Smooth muscle cell (in vitro differentiated cells): ENCODE measurements at regions not wholly inside any gene's neighbourhood (a gene's known extent, or its start where the extent isn't known, plus 50 kb on each side); places are given as distances from the start of the nearest gene placed in this dataset.

Experiments used
- DNase-seq: peaks from one replicate; lab custom pipeline; 2025; ENCODE audit not compliant: unreplicated experiment; lab: John Stamatoyannopoulos, UW
- H2AFZ ChIP-seq: fragments of 200-600 bp; sonication (generic); 2 replicates; pipeline ENCODE4 v1.6.0; 2016; ENCODE audit warnings: antibody characterized with exemption, low read depth, mild to moderate bottlenecking
- H3F3A ChIP-seq: fragments of 200-600 bp; sonication (generic); 2 replicates; pipeline ENCODE4 v1.6.0; 2017; ENCODE audit warnings: antibody characterized with exemption, low read depth
- H3K27ac ChIP-seq: fragments of 200-600 bp; sonication (generic); 2 replicates; pipeline ENCODE4 v1.5.1; 2016; ENCODE audit warnings: low read depth, mild to moderate bottlenecking
- H3K27me3 ChIP-seq: fragments of 200-600 bp; sonication (generic); 2 replicates; pipeline ENCODE4 v1.6.1; 2016; ENCODE audit warnings: low read depth, mild to moderate bottlenecking
- H3K36me3 ChIP-seq: fragments of 200-600 bp; sonication (generic); 2 replicates; pipeline ENCODE4 v1.5.1; 2016; ENCODE audit warnings: low read depth
- H3K4me1 ChIP-seq: fragments of 200-600 bp; sonication (generic); 2 replicates; pipeline ENCODE4 v1.5.1; 2016; ENCODE audit warnings: low read depth
- H3K4me2 ChIP-seq: fragments of 200-600 bp; sonication (generic); 2 replicates; pipeline ENCODE4 v1.6.0; 2016; ENCODE audit warnings: mild to moderate bottlenecking
- H3K4me3 ChIP-seq: fragments of 200-600 bp; sonication (generic); 2 replicates; pipeline ENCODE4 v1.5.1; 2016; ENCODE audit warnings: mild to moderate bottlenecking
- H3K79me2 ChIP-seq: fragments of 200-600 bp; sonication (generic); 2 replicates; pipeline ENCODE4 v1.6.0; 2016; ENCODE audit warnings: low read depth, mild to moderate bottlenecking
- H3K9ac ChIP-seq: fragments of 200-600 bp; sonication (generic); 2 replicates; pipeline ENCODE4 v1.6.0; 2016; ENCODE audit warnings: low read depth
- H3K9me3 ChIP-seq: fragments of 200-600 bp; sonication (generic); replicated peaks from 2 replicates; pipeline ENCODE4 v1.5.1; 2016; ENCODE audit warnings: low read depth
- H4K20me1 ChIP-seq: fragments of 200-600 bp; sonication (generic); 2 replicates; pipeline ENCODE4 v1.6.0; 2016; ENCODE audit warnings: low read depth
- CTCF ChIP-seq: fragments of 200-600 bp; sonication (generic); IDR thresholded peaks from 2 replicates; pipeline ENCODE4 v1.5.1; 2017; ENCODE audit warnings: borderline replicate concordance, mild to moderate bottlenecking, antibody characterized with exemption; ENCODE audit not compliant: insufficient read depth, poor library complexity, severe bottlenecking
- WGBS: methylation state at CpG from one replicate; pipeline ENCODE4 v1.1.7; 2016; ENCODE audit warnings: low lambda C conversion rate; 5-methylcytosine and 5-hydroxymethylcytosine counted together

DNA sequence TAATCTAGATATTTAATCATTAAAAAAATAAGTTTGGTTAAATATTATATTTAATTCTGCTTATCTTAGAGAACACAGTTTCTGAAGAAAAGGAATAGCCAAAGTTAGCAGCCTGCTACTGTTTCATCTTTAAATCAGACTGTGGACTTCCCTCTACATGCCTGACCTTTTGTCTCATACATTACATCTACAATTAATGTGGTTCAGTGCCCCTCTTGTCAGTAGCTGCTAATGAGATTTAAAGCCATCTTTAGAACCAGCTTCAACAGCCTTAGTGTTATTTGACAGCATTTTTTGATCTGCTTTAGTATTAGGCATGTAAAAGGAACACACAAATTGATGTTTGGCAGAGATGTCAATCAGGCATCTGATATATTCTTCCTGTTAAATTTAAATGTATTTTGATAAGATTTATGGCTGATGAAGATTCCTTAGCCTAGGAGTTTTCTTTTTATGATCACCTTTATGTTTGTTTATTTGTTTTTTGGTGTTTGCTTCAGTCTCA lies 1925.8 kb upstream of the PRR20A start:
- Histone ChIP-seq H3K9ac (no peak overlapping the region), H3K4me1 (peaks cover 12% of the 10 kb centered on the region), H3K79me2 (no peaks in the 10 kb centered on the region), H3K36me3 (no peaks in the 10 kb centered on the region), H3F3A (no peaks in the 10 kb centered on the region), H4K20me1 (no peaks in the 10 kb centered on the region), H2AFZ (no peak overlapping the region), H3K4me2 (no peak overlapping the region), H3K27ac (no peak overlapping the region), H3K4me3 (no peak overlapping the region), H3K9me3 (no peaks in the 10 kb centered on the region), H3K27me3 (no peaks in the 10 kb centered on the region)
- TF ChIP-seq CTCF, result no peak
- DNase-seq, result no peak

GRCh38 chr13:55219538-55219937 lies 1921.2 kb upstream of the PRR20A start:
- Histone ChIP-seq H3F3A (no peaks in the 10 kb centered on the region), H4K20me1 (no peaks in the 10 kb centered on the region), H3K36me3 (no peaks in the 10 kb centered on the region), H3K79me2 (no peaks in the 10 kb centered on the region), H3K9me3 (no peaks in the 10 kb centered on the region), H3K4me3 (no peak overlapping the region), H3K9ac (no peak overlapping the region), H3K27ac (no peak overlapping the region), H3K27me3 (no peaks in the 10 kb centered on the region), H3K4me2 (no peak overlapping the region), H3K4me1 (peaks cover 9% of the 10 kb centered on the region), H2AFZ (no peak overlapping the region)
- 100% methylated on average over 1 of the region's 1 CpG for WGBS
- TF ChIP-seq CTCF, result no peak
- DNase-seq, result no peak

GRCh38 chr13:55229906-55230569 lies 1910.7 kb upstream of the PRR20A start:
- H3K27ac ChIP-seq, result no peak overlapping the region
- no peaks in the 10 kb centered on the region for H3K36me3 ChIP-seq
- no peak overlapping the region for H3K9ac ChIP-seq
- no peaks in the 10 kb centered on the region for H3K9me3 ChIP-seq
- no peak for DNase-seq
- 68% methylated on average over 4 of the region's 4 CpGs for WGBS
- H3F3A ChIP-seq, result no peaks in the 10 kb centered on the region
- peaks cover 6% of the 10 kb centered on the region for H3K4me1 ChIP-seq
- no peak for TF ChIP-seq CTCF
- no peak overlapping the region for H2AFZ ChIP-seq
- H3K4me3 ChIP-seq, result no peak overlapping the region
- no peaks in the 10 kb centered on the region for H4K20me1 ChIP-seq
- H3K27me3 ChIP-seq, result no peaks in the 10 kb centered on the region
- H3K79me2 ChIP-seq, result no peaks in the 10 kb centered on the region
- no peak overlapping the region for H3K4me2 ChIP-seq

GRCh38 chr13:55230570-55230908 lies 1910.2 kb upstream of the PRR20A start:
- Histone ChIP-seq H3F3A (no peaks in the 10 kb centered on the region), H3K79me2 (no peaks in the 10 kb centered on the region), H4K20me1 (no peaks in the 10 kb centered on the region), H3K27me3 (no peaks in the 10 kb centered on the region), H3K4me2 (no peak overlapping the region), H3K36me3 (no peaks in the 10 kb centered on the region), H3K4me3 (no peak overlapping the region), H3K9me3 (no peaks in the 10 kb centered on the region), H3K27ac (no peak overlapping the region), H3K4me1 (peaks cover 6% of the 10 kb centered on the region), H3K9ac (no peak overlapping the region), H2AFZ (no peak overlapping the region)
- TF ChIP-seq CTCF, result no peak
- WGBS, result 65% methylated on average over 3 of the region's 3 CpGs
- no peak for DNase-seq
